ENCODE measurements at regions not wholly inside any gene's neighbourhood (a gene's known extent, or its start where the extent isn't known, plus 50 kb on each side); places are given as distances from the start of the nearest gene placed in this dataset.
"Not testable (repeated sequence)": the region's sequence is repeated elsewhere in the genome, so short reads cannot be mapped to it uniquely, and the experiment has no call there.

GRCh38 chr2:163949693-163950092, 213.9 kb upstream of the FIGN start:
- no peak for DNase-seq (ENCODE audit: low spot score)

GRCh38 chr2:163944347-163944737, 208.5 kb upstream of the FIGN start:
- no peak for DNase-seq (ENCODE audit: low spot score)

- no peak for DNase-seq (ENCODE audit: low spot score)
These were observed 207.9 kb upstream of the FIGN start for GRCh38 chr2:163943403-163944346.

GRCh38 chr2:163934131-163934530, 198.3 kb upstream of the FIGN start:
- no peak for DNase-seq (ENCODE audit: low spot score)

GRCh38 chr2:163919717-163920116, 183.9 kb upstream of the FIGN start:
- no peak for DNase-seq (ENCODE audit: low spot score)

- DNase-seq (ENCODE audit: low spot score), result not testable (repeated sequence)
These were observed 178.7 kb upstream of the FIGN start for GRCh38 chr2:163914486-163914885.

- not testable (repeated sequence) for DNase-seq (ENCODE audit: low spot score)
These were observed 177.7 kb upstream of the FIGN start for GRCh38 chr2:163913532-163913944.

- DNase-seq (ENCODE audit: low spot score), result no peak
These were observed 173.7 kb upstream of the FIGN start for GRCh38 chr2:163909411-163910080.

GRCh38 chr2:163906410-163906809, 170.6 kb upstream of the FIGN start:
- no peak for DNase-seq (ENCODE audit: low spot score)

- no peak for DNase-seq (ENCODE audit: low spot score)
These were observed 162.0 kb upstream of the FIGN start for GRCh38 chr2:163897799-163898198.

- DNase-seq (ENCODE audit: low spot score), result not testable (repeated sequence)
These were observed 157.6 kb upstream of the FIGN start for GRCh38 chr2:163893444-163893843.

- no peak for DNase-seq (ENCODE audit: low spot score)
These were observed 152.8 kb upstream of the FIGN start for GRCh38 chr2:163888591-163888990.

GRCh38 chr2:163887182-163887581, 151.4 kb upstream of the FIGN start:
- no peak for DNase-seq (ENCODE audit: low spot score)

- no peak for DNase-seq (ENCODE audit: low spot score)
These were observed 148.6 kb upstream of the FIGN start for GRCh38 chr2:163884416-163884815.

- DNase-seq (ENCODE audit: low spot score), result peak; percentile 20
These were observed 142.9 kb upstream of the FIGN start for GRCh38 chr2:163878718-163879117.

GRCh38 chr2:163877316-163877715, 141.5 kb upstream of the FIGN start:
- DNase-seq (ENCODE audit: low spot score), result no peak

GRCh38 chr2:163863073-163863472, 127.3 kb upstream of the FIGN start:
- no peak for DNase-seq (ENCODE audit: low spot score)

- DNase-seq (ENCODE audit: low spot score), result no peak
These were observed 124.1 kb upstream of the FIGN start for GRCh38 chr2:163859951-163860350.

GRCh38 chr2:163856941-163857340, 121.1 kb upstream of the FIGN start:
- no peak for DNase-seq (ENCODE audit: low spot score)

GRCh38 chr2:163852616-163853015, 116.8 kb upstream of the FIGN start:
- DNase-seq (ENCODE audit: low spot score), result no peak

GRCh38 chr2:163849756-163850435, 114.1 kb upstream of the FIGN start:
- peak; percentile 10 for DNase-seq (ENCODE audit: low spot score)

GRCh38 chr2:163838890-163839289, 103.1 kb upstream of the FIGN start:
- DNase-seq (ENCODE audit: low spot score), result no peak

- no peak for DNase-seq (ENCODE audit: low spot score)
These were observed 100.4 kb upstream of the FIGN start for GRCh38 chr2:163836167-163836566.

All from kidney capillary endothelial cell (primary cell).